ENCODE measurements at regions not wholly inside any gene's neighbourhood (a gene's known extent, or its start where the extent isn't known, plus 50 kb on each side); places are given as distances from the start of the nearest gene placed in this dataset.

- Histone ChIP-seq H3K27ac (ENCODE audit: low read length, poor library complexity, severe bottlenecking) (no peak overlapping the region), H3K4me1 (ENCODE audit: control insufficient read depth, insufficient read depth, low read depth, low read length) (no peaks in the 10 kb centered on the region), H3K79me1 (replicated peaks; ENCODE audit: low read length, poor library complexity, severe bottlenecking) (no peaks in the 10 kb centered on the region)
Observed at GRCh38 chr2:136248907-136249306, 131.0 kb upstream of the CXCR4 start.

GRCh38 chr2:136248242-136248641, 130.3 kb upstream of the CXCR4 start:
- Histone ChIP-seq H2BK120ac (ENCODE audit: low read depth, low read length) (no peak overlapping the region), H4K91ac (ENCODE audit: low read length) (no peak overlapping the region), H3K36me3 (ENCODE audit: control insufficient read depth in 1 of 2, insufficient read depth in 2 of 2, low read depth in 1 of 2, low read length in 2 of 2) (no peaks in the 10 kb centered on the region), H3K4ac (ENCODE audit: low read depth in 1 of 2, low read length in 2 of 2) (no peak overlapping the region), H3K9me3 (ENCODE audit: control insufficient read depth, low read length) (no peaks in the 10 kb centered on the region), H2AK5ac (ENCODE audit: low read length, severe bottlenecking) (no peak overlapping the region), H2BK5ac (ENCODE audit: low read depth, low read length, poor library complexity, severe bottlenecking) (no peak overlapping the region), H3K9ac (ENCODE audit: low read length) (no peak overlapping the region), H3K18ac (ENCODE audit: low read depth in 1 of 2, low read length in 2 of 2) (no peak overlapping the region), H3K4me2 (ENCODE audit: low read length, poor library complexity, severe bottlenecking) (no peak overlapping the region), H3K23ac (ENCODE audit: low read length in 2 of 2) (no peak overlapping the region), H3K4me3 (ENCODE audit: insufficient read depth in 1 of 2, low read depth in 1 of 2, low read length in 2 of 2) (no peak overlapping the region), H3K27ac (ENCODE audit: low read length, poor library complexity, severe bottlenecking) (no peak overlapping the region), H2AFZ (ENCODE audit: low read depth, low read length) (no peak overlapping the region), H2BK15ac (ENCODE audit: low read depth, poor library complexity, severe bottlenecking) (no peak overlapping the region), H4K8ac (ENCODE audit: low read length) (no peak overlapping the region), H3K4me1 (ENCODE audit: control insufficient read depth, insufficient read depth, low read depth, low read length) (no peaks in the 10 kb centered on the region), H3K14ac (ENCODE audit: low read length in 2 of 2) (no peak overlapping the region), H3K79me1 (replicated peaks; ENCODE audit: low read length, poor library complexity, severe bottlenecking) (no peaks in the 10 kb centered on the region), H2BK12ac (ENCODE audit: low read length in 2 of 2) (no peak overlapping the region), H3K27me3 (ENCODE audit: control insufficient read depth in 1 of 2, insufficient read depth in 1 of 2, low read length in 2 of 2) (peaks cover 0 to 38% of the 10 kb centered on the region in 2 experiments)
- DNase-seq, result peak; percentile 27
- WGBS, result 50% methylated on average over 1 of the region's 2 CpGs

More at GRCh38 chr2:136248907-136249306, 131.0 kb upstream of the CXCR4 start:
- Histone ChIP-seq H3K4me3 (ENCODE audit: insufficient read depth in 1 of 2, low read depth in 1 of 2, low read length in 2 of 2) (no peak overlapping the region), H3K4ac (ENCODE audit: low read depth in 1 of 2, low read length in 2 of 2) (no peak overlapping the region), H3K14ac (ENCODE audit: low read length in 2 of 2) (no peak overlapping the region), H3K27me3 (ENCODE audit: control insufficient read depth in 1 of 2, insufficient read depth in 1 of 2, low read length in 2 of 2) (peaks cover 0 to 38% of the 10 kb centered on the region in 2 experiments), H2BK12ac (ENCODE audit: low read length in 2 of 2) (no peak overlapping the region), H3K18ac (ENCODE audit: low read depth in 1 of 2, low read length in 2 of 2) (no peak overlapping the region), H2AFZ (ENCODE audit: low read depth, low read length) (no peak overlapping the region), H2BK120ac (ENCODE audit: low read depth, low read length) (no peak overlapping the region), H2BK15ac (ENCODE audit: low read depth, poor library complexity, severe bottlenecking) (no peak overlapping the region), H3K36me3 (ENCODE audit: control insufficient read depth in 1 of 2, insufficient read depth in 2 of 2, low read depth in 1 of 2, low read length in 2 of 2) (no peaks in the 10 kb centered on the region), H3K9ac (ENCODE audit: low read length) (no peak overlapping the region), H3K9me3 (ENCODE audit: control insufficient read depth, low read length) (no peaks in the 10 kb centered on the region), H2BK5ac (ENCODE audit: low read depth, low read length, poor library complexity, severe bottlenecking) (no peak overlapping the region), H3K23ac (ENCODE audit: low read length in 2 of 2) (no peak overlapping the region), H4K91ac (ENCODE audit: low read length) (no peak overlapping the region), H4K8ac (ENCODE audit: low read length) (no peak overlapping the region), H3K4me2 (ENCODE audit: low read length, poor library complexity, severe bottlenecking) (no peak overlapping the region), H2AK5ac (ENCODE audit: low read length, severe bottlenecking) (no peak overlapping the region)
- WGBS, result 72% methylated on average over 2 of the region's 2 CpGs
- DNase-seq, result no peak

GRCh38 chr2:136247204-136247950, 129.4 kb upstream of the CXCR4 start:
- no peak overlapping the region for H2AFZ ChIP-seq (ENCODE audit: low read depth, low read length)
- WGBS, result 64% methylated on average over 6 of the region's 7 CpGs
- no peak overlapping the region for H3K4me2 ChIP-seq (ENCODE audit: low read length, poor library complexity, severe bottlenecking)
- no peak overlapping the region for H3K27ac ChIP-seq (ENCODE audit: low read length, poor library complexity, severe bottlenecking)
- H3K23ac ChIP-seq (ENCODE audit: low read length in 2 of 2), result no peak overlapping the region
- H3K79me1 ChIP-seq (replicated peaks; ENCODE audit: low read length, poor library complexity, severe bottlenecking), result no peaks in the 10 kb centered on the region
- H3K9me3 ChIP-seq (ENCODE audit: control insufficient read depth, low read length), result no peaks in the 10 kb centered on the region
- H2BK120ac ChIP-seq (ENCODE audit: low read depth, low read length), result no peak overlapping the region
- peaks cover 0 to 38% of the 10 kb centered on the region in 2 experiments for H3K27me3 ChIP-seq (ENCODE audit: control insufficient read depth in 1 of 2, insufficient read depth in 1 of 2, low read length in 2 of 2)
- no peak overlapping the region for H2BK5ac ChIP-seq (ENCODE audit: low read depth, low read length, poor library complexity, severe bottlenecking)
- H2BK15ac ChIP-seq (ENCODE audit: low read depth, poor library complexity, severe bottlenecking), result no peak overlapping the region
- no peak overlapping the region for H4K91ac ChIP-seq (ENCODE audit: low read length)
- no peak overlapping the region for H2AK5ac ChIP-seq (ENCODE audit: low read length, severe bottlenecking)
- H3K4ac ChIP-seq (ENCODE audit: low read depth in 1 of 2, low read length in 2 of 2), result no peak overlapping the region
- no peak for DNase-seq
- H3K4me3 ChIP-seq (ENCODE audit: insufficient read depth in 1 of 2, low read depth in 1 of 2, low read length in 2 of 2), result no peak overlapping the region
- no peaks in the 10 kb centered on the region for H3K36me3 ChIP-seq (ENCODE audit: control insufficient read depth in 1 of 2, insufficient read depth in 2 of 2, low read depth in 1 of 2, low read length in 2 of 2)
- H2BK12ac ChIP-seq (ENCODE audit: low read length in 2 of 2), result no peak overlapping the region
- H3K18ac ChIP-seq (ENCODE audit: low read depth in 1 of 2, low read length in 2 of 2), result no peak overlapping the region
- H3K9ac ChIP-seq (ENCODE audit: low read length), result no peak overlapping the region
- no peaks in the 10 kb centered on the region for H3K4me1 ChIP-seq (ENCODE audit: control insufficient read depth, insufficient read depth, low read depth, low read length)
- H4K8ac ChIP-seq (ENCODE audit: low read length), result no peak overlapping the region
- H3K14ac ChIP-seq (ENCODE audit: low read length in 2 of 2), result no peak overlapping the region

- H2BK12ac ChIP-seq (ENCODE audit: low read length in 2 of 2), result peak overlapping the region in 1 of 2 experiments; percentile 76
- peak overlapping the region; percentile 30 to 48 for H3K18ac ChIP-seq (ENCODE audit: low read depth in 1 of 2, low read length in 2 of 2)
- H3K4me1 ChIP-seq (ENCODE audit: control insufficient read depth, insufficient read depth, low read depth, low read length), result no peaks in the 10 kb centered on the region
- H2AK5ac ChIP-seq (ENCODE audit: low read length, severe bottlenecking), result no peak overlapping the region
- H3K9me3 ChIP-seq (ENCODE audit: control insufficient read depth, low read length), result no peaks in the 10 kb centered on the region
- no peak overlapping the region for H3K23ac ChIP-seq (ENCODE audit: low read length in 2 of 2)
- no peak overlapping the region for H3K14ac ChIP-seq (ENCODE audit: low read length in 2 of 2)
- no peaks in the 10 kb centered on the region for H3K79me1 ChIP-seq (replicated peaks; ENCODE audit: low read length, poor library complexity, severe bottlenecking)
- H2AFZ ChIP-seq (ENCODE audit: low read depth, low read length), result peak overlapping the region; percentile 64
- no peak overlapping the region for H3K9ac ChIP-seq (ENCODE audit: low read length)
- no peak overlapping the region for H2BK15ac ChIP-seq (ENCODE audit: low read depth, poor library complexity, severe bottlenecking)
- no peak overlapping the region for H3K4me2 ChIP-seq (ENCODE audit: low read length, poor library complexity, severe bottlenecking)
- no peak overlapping the region for H3K27ac ChIP-seq (ENCODE audit: low read length, poor library complexity, severe bottlenecking)
- peak overlapping the region; percentile 65 for H4K91ac ChIP-seq (ENCODE audit: low read length)
- H3K4ac ChIP-seq (ENCODE audit: low read depth in 1 of 2, low read length in 2 of 2), result no peak overlapping the region
- DNase-seq, result peak; percentile 60
- peaks cover 0 to 32% of the 10 kb centered on the region in 2 experiments for H3K27me3 ChIP-seq (ENCODE audit: control insufficient read depth in 1 of 2, insufficient read depth in 1 of 2, low read length in 2 of 2)
- H2BK5ac ChIP-seq (ENCODE audit: low read depth, low read length, poor library complexity, severe bottlenecking), result no peak overlapping the region
- 30% methylated on average over 11 of the region's 15 CpGs for WGBS
- H4K8ac ChIP-seq (ENCODE audit: low read length), result peak overlapping the region; percentile 51
- H2BK120ac ChIP-seq (ENCODE audit: low read depth, low read length), result no peak overlapping the region
- peak overlapping the region in 1 of 2 experiments; percentile 15 for H3K4me3 ChIP-seq (ENCODE audit: insufficient read depth in 1 of 2, low read depth in 1 of 2, low read length in 2 of 2)
- H3K36me3 ChIP-seq (ENCODE audit: control insufficient read depth in 1 of 2, insufficient read depth in 2 of 2, low read depth in 1 of 2, low read length in 2 of 2), result no peaks in the 10 kb centered on the region
Observed at GRCh38 chr2:136246086-136246669, 128.2 kb upstream of the CXCR4 start.
